K562 (cell line): ENCODE measurements at regions not wholly inside any gene's neighbourhood (a gene's known extent, or its start where the extent isn't known, plus 50 kb on each side); places are given as distances from the start of the nearest gene placed in this dataset.

Experiments used
- ASH1L ChIP-seq: fragments of 450-650 bp; IDR thresholded peaks from 2 replicates; pipeline ENCODE4 v1.6.1; 2018; ENCODE audit warnings: borderline replicate concordance, mild to moderate bottlenecking, low read depth; ENCODE audit not compliant: partially characterized antibody
- HNRNPL ChIP-seq: fragments of 200-400 bp; formaldehyde crosslinking; IDR thresholded peaks from 2 replicates; pipeline ENCODE4 v1.6.1; 2017; ENCODE audit warnings: low read depth, mild to moderate bottlenecking, low read length
- KLF16 ChIP-seq: IDR thresholded peaks from 2 replicates; pipeline ENCODE4 v1.6.1; 2016; ENCODE audit warnings: antibody characterized with exemption
- THAP12 ChIP-seq: fragments of 250-450 bp; sonication (Bioruptor Pico); IDR thresholded peaks from 2 replicates; pipeline ENCODE4 v1.9.0; 2021; ENCODE audit warnings: mild to moderate bottlenecking, inconsistent platforms
- ZNF592 ChIP-seq: fragments of 450-650 bp; IDR thresholded peaks from 2 replicates; pipeline ENCODE4 v1.6.1; 2017; ENCODE audit warnings: antibody characterized with exemption, mild to moderate bottlenecking

GRCh38 chr5:8919096-8919495 lies 626.8 kb downstream of the SEMA5A start (continued):
- TF ChIP-seq ZNF592 (no peak), KLF16 (no peak), ASH1L (no peak), HNRNPL (no peak), THAP12 (CRISPR knock-in tag) (no peak)
